BJ (cell line): ENCODE measurements at regions not wholly inside any gene's neighbourhood (a gene's known extent, or its start where the extent isn't known, plus 50 kb on each side); places are given as distances from the start of the nearest gene placed in this dataset.
A peak's percentile ranks its signal among the peaks of the same experiment; 100 is the strongest.

ENCODE experiments used
- CTCF ChIA-PET: fragments of 350-600 bp; formaldehyde crosslinking; extraction: SDS; loops from one replicate; lab custom pipeline; 2021; ENCODE audit warnings: antibody characterized with exemption, inconsistent platforms; lab: Yijun Ruan, JAX
- POLR2A ChIA-PET: fragments of 300-600 bp; sonication (Branson Sonifier 250); formaldehyde crosslinking; extraction: SDS; loops from one replicate; lab custom pipeline; 2021; ENCODE audit warnings: antibody characterized with exemption; lab: Charles Lee
- DNase-seq: peaks from one replicate; pipeline ENCODE4 v3.0.0-alpha.2; 2011; ENCODE audit warnings: low read depth
- H3K27me3 ChIP-seq: 2 replicates; pipeline ENCODE4 v1.6.0; 2011; ENCODE audit warnings: low read length; ENCODE audit not compliant: control insufficient read depth, insufficient read depth
- H3K36me3 ChIP-seq: 2 replicates; pipeline ENCODE4 v1.5.1; 2011; ENCODE audit warnings: low read length; ENCODE audit not compliant: control insufficient read depth, insufficient read depth
- H3K4me3 ChIP-seq: 2 replicates; pipeline ENCODE4 v1.5.1; 2011; ENCODE audit warnings: low read depth, mild to moderate bottlenecking, control low read depth, low read length
- CTCF ChIP-seq: IDR thresholded peaks from 2 replicates; pipeline ENCODE4 v1.5.1; 2011; ENCODE audit warnings: low read depth, mild to moderate bottlenecking, control low read depth, inconsistent platforms, low read length, moderate library complexity; ENCODE audit not compliant: insufficient read depth

- H3K4me3 ChIP-seq: no peak overlapping the region
- peak; percentile 25 for DNase-seq
- no peak for TF ChIP-seq CTCF
- H3K36me3 ChIP-seq: no peaks in the 10 kb centered on the region
- H3K27me3 ChIP-seq: no peaks in the 10 kb centered on the region
- POLR2A ChIA-PET: no interaction called here
- CTCF ChIA-PET: interaction anchor here (3.6 kb wide), 1 partner anchor 96 kb away, joined by 14 read pairs; no protein-coding TSS in a partner anchor
Measured at GRCh38 chr11:130765951-130766649, 150.2 kb downstream of the SNX19 start.

DNA sequence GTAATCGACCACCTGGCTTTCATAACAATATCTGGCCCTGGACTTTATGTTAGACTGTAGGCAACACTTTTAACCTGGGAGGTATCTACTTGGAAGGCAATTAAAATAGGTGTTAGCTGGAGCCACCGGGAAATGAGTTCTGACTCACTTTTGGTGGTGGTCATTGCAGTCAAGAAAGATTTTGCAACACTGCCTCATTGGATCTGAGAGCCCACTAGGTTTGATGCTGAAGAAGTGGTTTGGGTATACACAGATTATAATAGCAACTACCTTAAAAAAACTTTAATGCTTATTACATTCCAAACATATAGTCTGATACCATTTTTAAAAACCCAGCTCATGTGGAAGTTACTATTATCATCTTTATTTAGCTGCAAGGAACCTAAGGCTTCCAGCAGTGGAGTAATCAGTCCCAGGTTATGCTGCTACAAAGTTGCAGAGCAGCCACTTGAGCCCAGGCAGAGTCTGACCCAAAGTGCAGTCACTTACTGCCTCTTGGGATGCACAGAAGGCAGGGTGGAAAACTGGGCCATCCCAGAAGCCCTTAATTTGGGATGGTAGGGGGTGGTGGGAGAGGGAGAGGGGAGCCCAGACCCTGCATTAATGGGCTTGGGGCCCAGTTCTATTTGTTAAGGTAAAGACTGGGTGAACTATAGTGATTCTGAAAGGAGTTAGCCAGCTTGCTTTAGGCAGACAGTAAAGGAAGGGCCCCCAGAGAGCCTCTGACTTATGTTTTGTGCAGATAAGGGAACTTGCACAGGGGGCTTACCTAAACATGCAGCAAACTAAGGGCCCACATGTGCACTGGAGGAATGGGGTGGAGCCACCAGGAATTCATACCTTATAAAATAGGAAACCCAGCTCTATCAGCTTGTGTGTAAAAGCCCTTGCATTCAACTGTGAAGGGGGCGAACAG, 149.4 kb downstream of the SNX19 start:
- Histone ChIP-seq H3K4me3 (no peak overlapping the region), H3K27me3 (no peaks in the 10 kb centered on the region), H3K36me3 (no peaks in the 10 kb centered on the region)
- POLR2A ChIA-PET: no interaction called here
- DNase-seq: no peak
- no peak for TF ChIP-seq CTCF
- CTCF ChIA-PET: interaction anchor here (0.8 to 3.6 kb wide), 3 partner anchors 61 to 332 kb away, joined by 3 to 14 read pairs (median 5); no protein-coding TSS in a partner anchor

- ChIA-PET POLR2A (interaction anchor here (0.8 kb wide), 1 partner anchor 32 kb away, joined by 3 read pairs; no protein-coding TSS in a partner anchor), CTCF (interaction anchor here (0.8 to 1.3 kb wide), 4 partner anchors 58 to 408 kb away, joined by 3 to 6 read pairs (median 3); no protein-coding TSS in a partner anchor)
- Histone ChIP-seq H3K27me3 (no peaks in the 10 kb centered on the region), H3K36me3 (no peaks in the 10 kb centered on the region), H3K4me3 (no peak overlapping the region)
- no peak for TF ChIP-seq CTCF
- no peak for DNase-seq
Measured at GRCh38 chr11:130769782-130770535, 146.3 kb downstream of the SNX19 start.

GRCh38 chr11:130771708-130772107, 144.6 kb downstream of the SNX19 start:
- no peak for TF ChIP-seq CTCF
- no peaks in the 10 kb centered on the region for H3K27me3 ChIP-seq
- no peaks in the 10 kb centered on the region for H3K36me3 ChIP-seq
- H3K4me3 ChIP-seq: no peak overlapping the region
- DNase-seq: peak; percentile 7
- POLR2A ChIA-PET: no interaction called here
- CTCF ChIA-PET: interaction anchor here (2.7 kb wide), 1 partner anchor 56 kb away, joined by 10 read pairs; no protein-coding TSS in a partner anchor
